ENCODE measurements at regions not wholly inside any gene's neighbourhood (a gene's known extent, or its start where the extent isn't known, plus 50 kb on each side); places are given as distances from the start of the nearest gene placed in this dataset.
A peak's percentile ranks its signal among the peaks of the same experiment; 100 is the strongest.

- DNase-seq (ENCODE audit: low spot score): no peak
Measured at GRCh38 chr4:187183346-187183745, 459.7 kb upstream of the FAT1 start.

- DNase-seq (ENCODE audit: low spot score): no peak
Measured at GRCh38 chr4:187183826-187184225, 460.2 kb upstream of the FAT1 start.

GRCh38 chr4:187184508-187184907 lies 460.9 kb upstream of the FAT1 start:
- DNase-seq (ENCODE audit: low spot score): peak; percentile 4

GRCh38 chr4:187188118-187188517 lies 464.5 kb upstream of the FAT1 start:
- DNase-seq (ENCODE audit: low spot score): no peak

GRCh38 chr4:187188741-187189140 lies 465.1 kb upstream of the FAT1 start:
- DNase-seq (ENCODE audit: low spot score): no peak

- no peak for DNase-seq (ENCODE audit: low spot score)
Measured at GRCh38 chr4:187190390-187190789, 466.7 kb upstream of the FAT1 start.

GRCh38 chr4:187191676-187192075 lies 468.0 kb upstream of the FAT1 start:
- DNase-seq (ENCODE audit: low spot score): no peak

GRCh38 chr4:187192266-187192665 lies 468.6 kb upstream of the FAT1 start:
- DNase-seq (ENCODE audit: low spot score): no peak

- DNase-seq (ENCODE audit: low spot score): no peak
Measured at GRCh38 chr4:187193141-187193540, 469.5 kb upstream of the FAT1 start.

GRCh38 chr4:187204389-187204918 lies 480.8 kb upstream of the FAT1 start:
- DNase-seq (ENCODE audit: low spot score): no peak

- no peak for DNase-seq (ENCODE audit: low spot score)
Measured at GRCh38 chr4:187207931-187208330, 484.3 kb upstream of the FAT1 start.

GRCh38 chr4:187208651-187209050 lies 485.0 kb upstream of the FAT1 start:
- peak; percentile 5 for DNase-seq (ENCODE audit: low spot score)

- peak; percentile 58 for DNase-seq (ENCODE audit: low spot score)
Measured at GRCh38 chr4:187209921-187210613, 486.4 kb upstream of the FAT1 start.

GRCh38 chr4:187212446-187213080 lies 488.9 kb upstream of the FAT1 start:
- no peak for DNase-seq (ENCODE audit: low spot score)

- no peak for DNase-seq (ENCODE audit: low spot score)
Measured at GRCh38 chr4:187215438-187215837, 491.8 kb upstream of the FAT1 start.

- DNase-seq (ENCODE audit: low spot score): no peak
Measured at GRCh38 chr4:187218705-187219245, 495.1 kb upstream of the FAT1 start.

- DNase-seq (ENCODE audit: low spot score): no peak
Measured at GRCh38 chr4:187224560-187224959, 500.9 kb upstream of the FAT1 start.

GRCh38 chr4:187227907-187228704 lies 504.4 kb upstream of the FAT1 start:
- DNase-seq (ENCODE audit: low spot score): no peak

- DNase-seq (ENCODE audit: low spot score): no peak
Measured at GRCh38 chr4:187232196-187232595, 508.5 kb upstream of the FAT1 start.

- no peak for DNase-seq (ENCODE audit: low spot score)
Measured at GRCh38 chr4:187232796-187233195, 509.1 kb upstream of the FAT1 start.

GRCh38 chr4:187235456-187236170 lies 512.0 kb upstream of the FAT1 start:
- DNase-seq (ENCODE audit: low spot score): no peak
